Umbilical cord (tissue), 1 donor: ENCODE measurements at regions not wholly inside any gene's neighbourhood (a gene's known extent, or its start where the extent isn't known, plus 50 kb on each side); places are given as distances from the start of the nearest gene placed in this dataset.
"Not testable (repeated sequence)": the region's sequence is repeated elsewhere in the genome, so short reads cannot be mapped to it uniquely, and the experiment has no call there.

Experiments used
- DNase-seq: peaks from one replicate; pipeline ENCODE4 v3.0.0-alpha.2; 2015; ENCODE audit warnings: low spot score

GRCh38 chr4:15162465-15163283 lies 160.4 kb downstream of the CPEB2 start:
- DNase-seq, result peak; percentile 14

- DNase-seq, result no peak
Observed at GRCh38 chr4:15163284-15163645, 161.0 kb downstream of the CPEB2 start.

GRCh38 chr4:15164571-15164970 lies 162.3 kb downstream of the CPEB2 start:
- DNase-seq, result no peak

- DNase-seq, result no peak
Observed at GRCh38 chr4:15167743-15168142, 165.5 kb downstream of the CPEB2 start.

GRCh38 chr4:15168759-15169158 lies 166.5 kb downstream of the CPEB2 start:
- no peak for DNase-seq

- DNase-seq, result no peak
Observed at GRCh38 chr4:15171725-15172124, 169.4 kb downstream of the CPEB2 start.

GRCh38 chr4:15173251-15173650 lies 171.0 kb downstream of the CPEB2 start:
- DNase-seq, result no peak

GRCh38 chr4:15174168-15174567 lies 171.9 kb downstream of the CPEB2 start:
- not testable (repeated sequence) for DNase-seq

GRCh38 chr4:15179842-15180241 lies 177.6 kb downstream of the CPEB2 start:
- not testable (repeated sequence) for DNase-seq

- DNase-seq, result no peak
Observed at GRCh38 chr4:15182600-15183220, 180.4 kb downstream of the CPEB2 start.

GRCh38 chr4:15186149-15186548 lies 183.9 kb downstream of the CPEB2 start:
- DNase-seq, result no peak

- no peak for DNase-seq
Observed at GRCh38 chr4:15186806-15187205, 184.5 kb downstream of the CPEB2 start.

- DNase-seq, result no peak
Observed at GRCh38 chr4:15188605-15189539, 186.6 kb downstream of the CPEB2 start.

- DNase-seq, result no peak
Observed at GRCh38 chr4:15194520-15194919, 192.2 kb downstream of the CPEB2 start.

GRCh38 chr4:15197005-15197404 lies 194.7 kb downstream of the CPEB2 start:
- peak; percentile 15 for DNase-seq

- DNase-seq, result peak; percentile 47
Observed at GRCh38 chr4:15198070-15198727, 195.9 kb downstream of the CPEB2 start.

GRCh38 chr4:15201782-15202181 lies 199.5 kb downstream of the CPEB2 start:
- no peak for DNase-seq

- no peak for DNase-seq
Observed at GRCh38 chr4:15202481-15202880, 200.2 kb downstream of the CPEB2 start.

GRCh38 chr4:15206526-15206925 lies 204.2 kb downstream of the CPEB2 start:
- DNase-seq, result not testable (repeated sequence)

GRCh38 chr4:15213302-15213970 lies 211.2 kb downstream of the CPEB2 start:
- DNase-seq, result no peak

GRCh38 chr4:15215109-15215508 lies 212.7 kb upstream of the C1QTNF7 start:
- DNase-seq, result no peak
